Astrocyte (in vitro differentiated cells and primary cell): ENCODE measurements at regions not wholly inside any gene's neighbourhood (a gene's known extent, or its start where the extent isn't known, plus 50 kb on each side); places are given as distances from the start of the nearest gene placed in this dataset.

Source experiments
- DNase-seq: peaks from one replicate; pipeline ENCODE4 v3.0.0-alpha.2; 2010; ENCODE audit warnings: low read depth
- FAIRE-seq: peaks from 2 replicates; lab custom pipeline; 2011; peaks lifted over from hg19 to GRCh38; lab: Jason Lieb, UNC
- H2AFZ ChIP-seq: 2 replicates; pipeline ENCODE4 v1.6.0; 2012; ENCODE audit warnings: low read depth, low read length, inconsistent platforms
- H3K27ac ChIP-seq: 2 replicates; pipeline ENCODE4 v1.5.1; 2011; ENCODE audit warnings: low read depth, low read length, inconsistent platforms
- H3K27me3 ChIP-seq: 2 replicates; pipeline ENCODE4 v1.6.0; 2011; ENCODE audit warnings: low read length, inconsistent platforms; ENCODE audit not compliant: insufficient read depth
- H3K36me3 ChIP-seq: 2 replicates; pipeline ENCODE4 v1.5.1; 2011; ENCODE audit warnings: low read length, inconsistent platforms; ENCODE audit not compliant: insufficient read depth
- H3K4me1 ChIP-seq: 2 replicates; pipeline ENCODE4 v1.5.1; 2011; ENCODE audit warnings: low read length, inconsistent platforms; ENCODE audit not compliant: insufficient read depth
- H3K4me2 ChIP-seq: 2 replicates; pipeline ENCODE4 v1.6.0; 2012; ENCODE audit warnings: low read length, inconsistent platforms
- H3K4me3 ChIP-seq: 2 replicates; pipeline ENCODE4 v1.5.1; 2011; ENCODE audit warnings: low read depth, mild to moderate bottlenecking, low read length, inconsistent platforms; ENCODE audit not compliant: insufficient read depth
- H3K79me2 ChIP-seq: 2 replicates; pipeline ENCODE4 v1.6.0; 2012; ENCODE audit warnings: mild to moderate bottlenecking, low read length, inconsistent platforms; ENCODE audit not compliant: insufficient read depth
- H3K9ac ChIP-seq: 2 replicates; pipeline ENCODE4 v1.6.0; 2012; ENCODE audit warnings: mild to moderate bottlenecking, low read length, inconsistent platforms
- H3K9me3 ChIP-seq: 2 replicates; pipeline ENCODE4 v1.5.1; 2012; ENCODE audit warnings: low read depth, mild to moderate bottlenecking, low read length, inconsistent platforms; ENCODE audit not compliant: insufficient read depth
- H4K20me1 ChIP-seq: 2 replicates; pipeline ENCODE4 v1.6.0; 2012; ENCODE audit warnings: low read length, inconsistent platforms; ENCODE audit not compliant: insufficient read depth
- H3K27ac Mint-ChIP-seq: one replicate; pipeline ENCODE4 v1.8.0; 2021; ENCODE audit warnings: mild to moderate bottlenecking, mixed read lengths; ENCODE audit not compliant: unreplicated experiment
- H3K27me3 Mint-ChIP-seq: one replicate; pipeline ENCODE4 v1.8.0; 2021; ENCODE audit warnings: low read depth, mixed read lengths; ENCODE audit not compliant: unreplicated experiment
- H3K36me3 Mint-ChIP-seq: one replicate; pipeline ENCODE4 v1.8.0; 2021; ENCODE audit warnings: low read depth, mixed read lengths; ENCODE audit not compliant: unreplicated experiment
- H3K4me1 Mint-ChIP-seq: one replicate; pipeline ENCODE4 v1.8.0; 2021; ENCODE audit warnings: low read depth, mixed read lengths; ENCODE audit not compliant: unreplicated experiment
- H3K4me3 Mint-ChIP-seq: one replicate; pipeline ENCODE4 v1.8.0; 2021; ENCODE audit warnings: mild to moderate bottlenecking, moderate library complexity, mixed read lengths; ENCODE audit not compliant: unreplicated experiment
- H3K9me3 Mint-ChIP-seq: one replicate; pipeline ENCODE4 v1.8.0; 2021; ENCODE audit warnings: mild to moderate bottlenecking, mixed read lengths; ENCODE audit not compliant: unreplicated experiment
- CTCF ChIP-seq: IDR thresholded peaks from 2 replicates; pipeline ENCODE4 v1.5.1; 2011; ENCODE audit warnings: low read depth, mild to moderate bottlenecking, inconsistent platforms, low read length, moderate library complexity; ENCODE audit not compliant: insufficient read depth
- EZH2 ChIP-seq: IDR thresholded peaks from 2 replicates; pipeline ENCODE4 v1.6.1; 2012; ENCODE audit warnings: mild to moderate bottlenecking, low read length, inconsistent platforms; ENCODE audit not compliant: insufficient read depth

- H3K4me3 Mint-ChIP-seq = no peak overlapping the region
- H3K36me3 ChIP-seq = no peaks in the 10 kb centered on the region
- peaks cover 2% of the 10 kb centered on the region for H3K9me3 Mint-ChIP-seq
- no peaks in the 10 kb centered on the region for H3K36me3 Mint-ChIP-seq
- no peaks in the 10 kb centered on the region for H3K9me3 ChIP-seq
- no peak overlapping the region for H3K27ac Mint-ChIP-seq
- TF ChIP-seq CTCF (no peak), EZH2 (no peak)
- H3K4me2 ChIP-seq = no peak overlapping the region
- H4K20me1 ChIP-seq = no peaks in the 10 kb centered on the region
- H3K27ac ChIP-seq = no peak overlapping the region
- H2AFZ ChIP-seq = no peak overlapping the region
- H3K79me2 ChIP-seq = no peaks in the 10 kb centered on the region
- no peak for DNase-seq
- H3K27me3 Mint-ChIP-seq = peaks cover 6% of the 10 kb centered on the region
- no peak overlapping the region for H3K4me3 ChIP-seq
- no peaks in the 10 kb centered on the region for H3K4me1 Mint-ChIP-seq
- no peak for FAIRE-seq
- no peak overlapping the region for H3K9ac ChIP-seq
- no peaks in the 10 kb centered on the region for H3K27me3 ChIP-seq
- H3K4me1 ChIP-seq = no peaks in the 10 kb centered on the region
Observed at GRCh38 chr5:13503017-13503416, 441.5 kb downstream of the DNAH5 start.

- no peak for FAIRE-seq
- no peak overlapping the region for H3K9ac ChIP-seq
- H3K79me2 ChIP-seq = no peaks in the 10 kb centered on the region
- peak; percentile 6 for TF ChIP-seq CTCF
- TF ChIP-seq EZH2 = no peak
- H3K27me3 Mint-ChIP-seq = peaks cover 2% of the 10 kb centered on the region
- H3K36me3 ChIP-seq = no peaks in the 10 kb centered on the region
- H3K4me2 ChIP-seq = no peak overlapping the region
- H3K27me3 ChIP-seq = no peaks in the 10 kb centered on the region
- no peak overlapping the region for H3K4me3 ChIP-seq
- no peak overlapping the region for H2AFZ ChIP-seq
- H3K36me3 Mint-ChIP-seq = no peaks in the 10 kb centered on the region
- H3K9me3 ChIP-seq = no peaks in the 10 kb centered on the region
- no peak overlapping the region for H3K27ac ChIP-seq
- H3K4me1 Mint-ChIP-seq = no peaks in the 10 kb centered on the region
- DNase-seq = peak; percentile 28
- H4K20me1 ChIP-seq = no peaks in the 10 kb centered on the region
- peaks cover 2% of the 10 kb centered on the region for H3K9me3 Mint-ChIP-seq
- no peaks in the 10 kb centered on the region for H3K4me1 ChIP-seq
- no peak overlapping the region for H3K27ac Mint-ChIP-seq
- no peak overlapping the region for H3K4me3 Mint-ChIP-seq
Observed at GRCh38 chr5:13501176-13501575, 443.3 kb downstream of the DNAH5 start.

GRCh38 chr5:13498279-13498678 is 446.2 kb downstream of the DNAH5 start:
- no peak for TF ChIP-seq EZH2
- no peak for TF ChIP-seq CTCF
- Histone ChIP-seq H3K9me3 (no peaks in the 10 kb centered on the region), H3K27me3 (no peaks in the 10 kb centered on the region), H2AFZ (no peak overlapping the region), H3K79me2 (no peaks in the 10 kb centered on the region), H3K4me1 (no peaks in the 10 kb centered on the region), H3K4me3 (no peak overlapping the region), H3K36me3 (no peaks in the 10 kb centered on the region), H3K9ac (no peak overlapping the region), H3K4me2 (no peak overlapping the region), H3K27ac (no peak overlapping the region), H4K20me1 (no peaks in the 10 kb centered on the region)
- FAIRE-seq = no peak
- Mint-ChIP-seq H3K4me3 (no peak overlapping the region), H3K27ac (no peak overlapping the region), H3K9me3 (peaks cover under 1% of the 10 kb centered on the region), H3K36me3 (no peaks in the 10 kb centered on the region), H3K4me1 (no peaks in the 10 kb centered on the region), H3K27me3 (peaks cover 5% of the 10 kb centered on the region)
- DNase-seq = no peak
